ENCODE measurements at regions not wholly inside any gene's neighbourhood (a gene's known extent, or its start where the extent isn't known, plus 50 kb on each side); places are given as distances from the start of the nearest gene placed in this dataset.

DNA sequence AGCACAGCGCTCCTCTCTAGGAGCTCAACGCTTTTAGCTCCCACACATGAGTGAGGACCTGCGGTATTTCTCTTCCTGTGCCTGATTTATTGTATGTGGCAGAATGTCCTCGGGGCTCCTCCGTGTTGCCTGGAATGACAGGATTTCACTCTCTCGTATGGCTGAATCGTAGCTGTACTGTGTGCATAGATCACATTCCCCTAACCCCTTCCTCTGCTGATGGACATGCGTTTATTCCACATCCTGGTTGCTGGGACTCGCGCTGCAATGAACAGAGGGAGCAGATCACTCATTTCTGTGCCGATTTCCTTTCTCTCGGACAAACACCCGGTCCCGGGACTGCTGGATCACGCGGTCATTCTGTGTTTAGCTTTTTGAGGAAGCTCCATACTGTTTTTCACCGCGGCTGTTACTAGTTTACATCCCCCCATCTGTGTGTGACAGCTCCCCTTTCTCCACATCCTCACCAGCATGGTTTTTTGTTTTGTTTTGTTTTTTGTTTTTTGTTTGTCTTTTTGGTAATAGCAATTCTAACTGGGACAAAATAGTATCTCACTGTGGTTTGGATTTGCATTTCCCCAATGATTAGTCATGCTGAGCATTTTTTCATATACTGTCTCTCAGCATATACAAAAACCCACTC, 76.3 kb downstream of the FOXL3 start:
- TF ChIP-seq, protein P1, sequence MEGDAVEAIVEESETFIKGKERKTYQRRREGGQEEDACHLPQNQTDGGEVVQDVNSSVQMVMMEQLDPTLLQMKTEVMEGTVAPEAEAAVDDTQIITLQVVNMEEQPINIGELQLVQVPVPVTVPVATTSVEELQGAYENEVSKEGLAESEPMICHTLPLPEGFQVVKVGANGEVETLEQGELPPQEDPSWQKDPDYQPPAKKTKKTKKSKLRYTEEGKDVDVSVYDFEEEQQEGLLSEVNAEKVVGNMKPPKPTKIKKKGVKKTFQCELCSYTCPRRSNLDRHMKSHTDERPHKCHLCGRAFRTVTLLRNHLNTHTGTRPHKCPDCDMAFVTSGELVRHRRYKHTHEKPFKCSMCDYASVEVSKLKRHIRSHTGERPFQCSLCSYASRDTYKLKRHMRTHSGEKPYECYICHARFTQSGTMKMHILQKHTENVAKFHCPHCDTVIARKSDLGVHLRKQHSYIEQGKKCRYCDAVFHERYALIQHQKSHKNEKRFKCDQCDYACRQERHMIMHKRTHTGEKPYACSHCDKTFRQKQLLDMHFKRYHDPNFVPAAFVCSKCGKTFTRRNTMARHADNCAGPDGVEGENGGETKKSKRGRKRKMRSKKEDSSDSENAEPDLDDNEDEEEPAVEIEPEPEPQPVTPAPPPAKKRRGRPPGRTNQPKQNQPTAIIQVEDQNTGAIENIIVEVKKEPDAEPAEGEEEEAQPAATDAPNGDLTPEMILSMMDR (conservative IDR thresholded peaks at IDR 0.05; ENCODE audit: low read depth, low read length), result no peak
- no peak for TF ChIP-seq EZH2 (IDR thresholded peaks at IDR 0.05; ENCODE audit: low read length, unreplicated experiment)
